ENCODE measurements at regions not wholly inside any gene's neighbourhood (a gene's known extent, or its start where the extent isn't known, plus 50 kb on each side); places are given as distances from the start of the nearest gene placed in this dataset.

GRCh38 chr1:234941321-234942011 lies 187.2 kb downstream of the TOMM20 start:
- no peak for TF ChIP-seq CTCF (IDR thresholded peaks at IDR 0.05)
- TF ChIP-seq POLR2A (IDR thresholded peaks at IDR 0.05), result no peak
